WTC11 (cell line): ENCODE measurements at regions not wholly inside any gene's neighbourhood (a gene's known extent, or its start where the extent isn't known, plus 50 kb on each side); places are given as distances from the start of the nearest gene placed in this dataset.

ENCODE experiments used
- ATAC-seq: fragments of 200-7000 bp; cut with Tn5 transposase; 2 replicates; pipeline ENCODE4 v1.10.0; 2021; ENCODE audit warnings: mild to moderate bottlenecking, moderate library complexity
- CTCF ChIA-PET: fragments of 300-600 bp; sonication (Branson Sonifier 250); formaldehyde crosslinking; loops from one replicate; lab custom pipeline; 2021; ENCODE audit warnings: antibody characterized with exemption; lab: Charles Lee
- POLR2A ChIA-PET: fragments of 350-600 bp; sonication (Branson Sonifier 250); formaldehyde crosslinking; loops from one replicate; lab custom pipeline; 2021; ENCODE audit warnings: antibody characterized with exemption; lab: Charles Lee
- DNase-seq: peaks from one replicate; pipeline ENCODE4 v3.0.0; 2021; ENCODE audit warnings: low spot score
- H3K27ac Mint-ChIP-seq: 2 replicates; pipeline ENCODE4 v1.8.0; 2021; ENCODE audit warnings: mixed read lengths
- H3K27me3 Mint-ChIP-seq: 2 replicates; pipeline ENCODE4 v1.8.0; 2021; ENCODE audit warnings: low read depth, mild to moderate bottlenecking, moderate library complexity, mixed read lengths
- H3K36me3 Mint-ChIP-seq: 2 replicates; pipeline ENCODE4 v1.8.0; 2021; ENCODE audit warnings: mixed read lengths
- H3K4me1 Mint-ChIP-seq: 2 replicates; pipeline ENCODE4 v1.8.0; 2022; ENCODE audit warnings: mixed read lengths
- H3K4me3 Mint-ChIP-seq: 2 replicates; pipeline ENCODE4 v1.8.0; 2021; ENCODE audit warnings: mild to moderate bottlenecking, moderate library complexity, mixed read lengths
- H3K9me3 Mint-ChIP-seq: 2 replicates; pipeline ENCODE4 v1.8.0; 2021; ENCODE audit warnings: mixed read lengths
- ARID4B ChIP-seq: sonication (generic); formaldehyde crosslinking; IDR thresholded peaks from 2 replicates; pipeline ENCODE4 v1.8.0; 2023; ENCODE audit warnings: missing genetic modification reagents, mild to moderate bottlenecking, borderline replicate concordance
- ELF4 ChIP-seq: sonication (generic); formaldehyde crosslinking; IDR thresholded peaks from 2 replicates; pipeline ENCODE4 v1.8.1; 2022; ENCODE audit warnings: low read depth, mild to moderate bottlenecking, moderate library complexity, missing genetic modification reagents
- ERG ChIP-seq: fragments of 250-450 bp; sonication (Bioruptor Pico); IDR thresholded peaks from 2 replicates; pipeline ENCODE4 v1.8.0; 2021; ENCODE audit warnings: mild to moderate bottlenecking
- FOXK1 ChIP-seq: sonication (generic); formaldehyde crosslinking; IDR thresholded peaks from 2 replicates; pipeline ENCODE4 v1.8.0; 2022; ENCODE audit warnings: mild to moderate bottlenecking, moderate library complexity, missing genetic modification reagents
- HMGA2 ChIP-seq: fragments of 250-450 bp; sonication (Bioruptor Pico); IDR thresholded peaks from 2 replicates; pipeline ENCODE4 v1.4.0; 2021; ENCODE audit warnings: mild to moderate bottlenecking, moderate library complexity
- IRF1 ChIP-seq: sonication (generic); formaldehyde crosslinking; IDR thresholded peaks from 2 replicates; pipeline ENCODE4 v1.8.0; 2023; ENCODE audit warnings: missing genetic modification reagents
- KAT7 ChIP-seq: sonication (generic); formaldehyde crosslinking; IDR thresholded peaks from 2 replicates; pipeline ENCODE4 v1.8.1; 2023; ENCODE audit warnings: missing genetic modification reagents, mild to moderate bottlenecking, borderline replicate concordance
- MAX ChIP-seq: sonication (generic); formaldehyde crosslinking; IDR thresholded peaks from 2 replicates; pipeline ENCODE4 v1.8.0; 2022; ENCODE audit warnings: mild to moderate bottlenecking, missing genetic modification reagents
- NFYB ChIP-seq: sonication (generic); formaldehyde crosslinking; conservative IDR thresholded peaks from 2 replicates; pipeline ENCODE4 v1.8.0; 2022; ENCODE audit warnings: low read depth, missing genetic modification reagents
- PREB ChIP-seq: sonication (generic); formaldehyde crosslinking; IDR thresholded peaks from 2 replicates; pipeline ENCODE4 v1.8.1; 2022; ENCODE audit warnings: mild to moderate bottlenecking, missing genetic modification reagents, moderate library complexity, borderline replicate concordance
- RORB ChIP-seq: fragments of 250-450 bp; sonication (Bioruptor Pico); IDR thresholded peaks from 2 replicates; pipeline ENCODE4 v1.9.0; 2021; ENCODE audit warnings: mild to moderate bottlenecking
- STAT6 ChIP-seq: sonication (generic); formaldehyde crosslinking; conservative IDR thresholded peaks from 2 replicates; pipeline ENCODE4 v1.8.1; 2023; ENCODE audit warnings: mild to moderate bottlenecking, low read depth, missing genetic modification reagents, moderate library complexity
- ZBTB21 ChIP-seq: sonication (generic); formaldehyde crosslinking; IDR thresholded peaks from 2 replicates; pipeline ENCODE4 v1.8.1; 2023; ENCODE audit warnings: mild to moderate bottlenecking, missing genetic modification reagents, borderline replicate concordance
- ZBTB43 ChIP-seq: sonication (generic); formaldehyde crosslinking; IDR thresholded peaks from 2 replicates; pipeline ENCODE4 v1.8.1; 2023; ENCODE audit warnings: mild to moderate bottlenecking, missing genetic modification reagents
- ZNF396 ChIP-seq: fragments of 250-450 bp; sonication (Bioruptor Pico); IDR thresholded peaks from 2 replicates; pipeline ENCODE4 v1.8.0; 2021; ENCODE audit warnings: mild to moderate bottlenecking, moderate library complexity, borderline replicate concordance
- ZNF671 ChIP-seq: fragments of 250-450 bp; sonication (Bioruptor Pico); IDR thresholded peaks from 2 replicates; pipeline ENCODE4 v1.8.0; 2021; ENCODE audit warnings: mild to moderate bottlenecking

GRCh38 chrX:39164212-39164611, 363.0 kb downstream of the MID1IP1 start:
- no peak overlapping the region for H3K4me3 Mint-ChIP-seq
- peaks cover 27% of the 10 kb centered on the region for H3K27me3 Mint-ChIP-seq
- no peak overlapping the region for H3K27ac Mint-ChIP-seq
- peaks cover 17% of the 10 kb centered on the region for H3K4me1 Mint-ChIP-seq
- H3K36me3 Mint-ChIP-seq = no peaks in the 10 kb centered on the region
- POLR2A ChIA-PET = no interaction called here
- CTCF ChIA-PET = interaction anchor here (5.5 kb wide), 1 partner anchor 13 kb away, joined by 42 read pairs; no protein-coding TSS in a partner anchor
- H3K9me3 Mint-ChIP-seq = no peaks in the 10 kb centered on the region
- DNase-seq (no peak), ATAC-seq (no peak)
- no peak for TF ChIP-seq ERG (CRISPR knock-in tag)
- TF ChIP-seq STAT6 = no peak
- TF ChIP-seq IRF1 (CRISPR knock-in tag) = no peak
- no peak for TF ChIP-seq RORB
- TF ChIP-seq ELF4 (CRISPR knock-in tag) = no peak
- TF ChIP-seq ARID4B = no peak
- TF ChIP-seq HMGA2 (CRISPR knock-in tag) = no peak
- TF ChIP-seq ZNF396 = no peak
- no peak for TF ChIP-seq PREB (CRISPR knock-in tag)
- TF ChIP-seq FOXK1 (CRISPR knock-in tag) = no peak
- no peak for TF ChIP-seq MAX (CRISPR knock-in tag)
- TF ChIP-seq ZBTB43 (CRISPR knock-in tag) = no peak
- no peak for TF ChIP-seq ZNF671
- TF ChIP-seq ZBTB21 (CRISPR knock-in tag) = no peak
- no peak for TF ChIP-seq KAT7 (CRISPR knock-in tag)
- no peak for TF ChIP-seq NFYB (CRISPR knock-in tag)
- TF ChIP-seq, all 79 proteins: peak for 0
